HUDEP-2 (cell line): ENCODE measurements at regions not wholly inside any gene's neighbourhood (a gene's known extent, or its start where the extent isn't known, plus 50 kb on each side); places are given as distances from the start of the nearest gene placed in this dataset.

Experiments used
- DNase-seq, 76 experiments: peaks; one replicate each; lab custom pipeline; 2025; ENCODE audit not compliant: unreplicated experiment in 76 of 76; lab: John Stamatoyannopoulos, UW

- peak in 24 of 76 experiments; percentile 0 to 72 (median 24) for DNase-seq
Observed at GRCh38 chr18:43563780-43564179, 286.5 kb upstream of the SYT4 start.

- no peak for DNase-seq
Observed at GRCh38 chr18:43570593-43570992, 293.3 kb upstream of the SYT4 start.

- peak in 33 of 76 experiments; percentile 1 to 64 (median 23) for DNase-seq
Observed at GRCh38 chr18:43571078-43571689, 293.9 kb upstream of the SYT4 start.

GRCh38 chr18:43572163-43572562 lies 294.9 kb upstream of the SYT4 start:
- DNase-seq, result no peak

- DNase-seq, result no peak
Observed at GRCh38 chr18:43574974-43575373, 297.7 kb upstream of the SYT4 start.

GRCh38 chr18:43578211-43578610 lies 300.9 kb upstream of the SYT4 start:
- DNase-seq, result no peak

GRCh38 chr18:43578706-43579105 lies 301.4 kb upstream of the SYT4 start:
- no peak for DNase-seq

GRCh38 chr18:43581936-43582519 lies 304.7 kb upstream of the SYT4 start:
- DNase-seq, result peak in 4 of 76 experiments; percentile 12 to 41 (median 16)

GRCh38 chr18:43587538-43588153 lies 310.4 kb upstream of the SYT4 start:
- peak in 11 of 76 experiments; percentile 13 to 45 (median 18) for DNase-seq

- no peak for DNase-seq
Observed at GRCh38 chr18:43588838-43589237, 311.5 kb upstream of the SYT4 start.

- DNase-seq, result no peak
Observed at GRCh38 chr18:43589611-43590151, 312.4 kb upstream of the SYT4 start.

GRCh38 chr18:43590182-43590903 lies 313.1 kb upstream of the SYT4 start:
- DNase-seq, result no peak

- DNase-seq, result no peak
Observed at GRCh38 chr18:43592269-43592668, 315.0 kb upstream of the SYT4 start.

GRCh38 chr18:43596105-43596712 lies 318.9 kb upstream of the SYT4 start:
- peak in 6 of 76 experiments; percentile 2 to 19 (median 10) for DNase-seq

GRCh38 chr18:43601432-43601831 lies 324.1 kb upstream of the SYT4 start:
- DNase-seq, result no peak

- no peak for DNase-seq
Observed at GRCh38 chr18:43605224-43605623, 327.9 kb upstream of the SYT4 start.

GRCh38 chr18:43606795-43607194 lies 329.5 kb upstream of the SYT4 start:
- DNase-seq, result peak in 1 of 76 experiments; percentile 0

GRCh38 chr18:43620936-43621335 lies 343.6 kb upstream of the SYT4 start:
- peak in 17 of 76 experiments; percentile 0 to 38 (median 12) for DNase-seq

GRCh38 chr18:43622024-43622423 lies 344.7 kb upstream of the SYT4 start:
- no peak for DNase-seq

- no peak for DNase-seq
Observed at GRCh38 chr18:43625582-43625981, 348.3 kb upstream of the SYT4 start.
